Smooth muscle cell (in vitro differentiated cells): ENCODE measurements at regions not wholly inside any gene's neighbourhood (a gene's known extent, or its start where the extent isn't known, plus 50 kb on each side); places are given as distances from the start of the nearest gene placed in this dataset.

Experiments used
- DNase-seq: peaks from one replicate; lab custom pipeline; 2025; ENCODE audit not compliant: unreplicated experiment; lab: John Stamatoyannopoulos, UW
- H2AFZ ChIP-seq: fragments of 200-600 bp; sonication (generic); 2 replicates; pipeline ENCODE4 v1.6.0; 2016; ENCODE audit warnings: antibody characterized with exemption, low read depth, mild to moderate bottlenecking
- H3F3A ChIP-seq: fragments of 200-600 bp; sonication (generic); 2 replicates; pipeline ENCODE4 v1.6.0; 2017; ENCODE audit warnings: antibody characterized with exemption, low read depth
- H3K27ac ChIP-seq: fragments of 200-600 bp; sonication (generic); 2 replicates; pipeline ENCODE4 v1.5.1; 2016; ENCODE audit warnings: low read depth, mild to moderate bottlenecking
- H3K27me3 ChIP-seq: fragments of 200-600 bp; sonication (generic); 2 replicates; pipeline ENCODE4 v1.6.1; 2016; ENCODE audit warnings: low read depth, mild to moderate bottlenecking
- H3K36me3 ChIP-seq: fragments of 200-600 bp; sonication (generic); 2 replicates; pipeline ENCODE4 v1.5.1; 2016; ENCODE audit warnings: low read depth
- H3K4me1 ChIP-seq: fragments of 200-600 bp; sonication (generic); 2 replicates; pipeline ENCODE4 v1.5.1; 2016; ENCODE audit warnings: low read depth
- H3K4me2 ChIP-seq: fragments of 200-600 bp; sonication (generic); 2 replicates; pipeline ENCODE4 v1.6.0; 2016; ENCODE audit warnings: mild to moderate bottlenecking
- H3K4me3 ChIP-seq: fragments of 200-600 bp; sonication (generic); 2 replicates; pipeline ENCODE4 v1.5.1; 2016; ENCODE audit warnings: mild to moderate bottlenecking
- H3K79me2 ChIP-seq: fragments of 200-600 bp; sonication (generic); 2 replicates; pipeline ENCODE4 v1.6.0; 2016; ENCODE audit warnings: low read depth, mild to moderate bottlenecking
- H3K9ac ChIP-seq: fragments of 200-600 bp; sonication (generic); 2 replicates; pipeline ENCODE4 v1.6.0; 2016; ENCODE audit warnings: low read depth
- H3K9me3 ChIP-seq: fragments of 200-600 bp; sonication (generic); replicated peaks from 2 replicates; pipeline ENCODE4 v1.5.1; 2016; ENCODE audit warnings: low read depth
- H4K20me1 ChIP-seq: fragments of 200-600 bp; sonication (generic); 2 replicates; pipeline ENCODE4 v1.6.0; 2016; ENCODE audit warnings: low read depth
- WGBS: methylation state at CpG from one replicate; pipeline ENCODE4 v1.1.7; 2016; ENCODE audit warnings: low lambda C conversion rate; 5-methylcytosine and 5-hydroxymethylcytosine counted together
- TF ChIP-seq, protein P1 (sequence below): fragments of 200-600 bp; sonication (generic); IDR thresholded peaks from 2 replicates; pipeline ENCODE4 v1.5.1; 2017; ENCODE audit warnings: borderline replicate concordance, mild to moderate bottlenecking, antibody characterized with exemption; ENCODE audit not compliant: insufficient read depth, poor library complexity, severe bottlenecking

GRCh38 chr4:34138385-34138784 is 2105.9 kb downstream of the ARAP2 start:
- no peak for DNase-seq
- peak overlapping the region; percentile 17 for H2AFZ ChIP-seq
- H3K9ac ChIP-seq: no peak overlapping the region
- no peaks in the 10 kb centered on the region for H3K9me3 ChIP-seq
- H3K4me1 ChIP-seq: no peaks in the 10 kb centered on the region
- 50% methylated on average over 2 of the region's 2 CpGs for WGBS
- no peak overlapping the region for H3K4me2 ChIP-seq
- no peaks in the 10 kb centered on the region for H3K79me2 ChIP-seq
- no peaks in the 10 kb centered on the region for H4K20me1 ChIP-seq
- no peak overlapping the region for H3K27ac ChIP-seq
- no peak overlapping the region for H3K4me3 ChIP-seq
- no peaks in the 10 kb centered on the region for H3K27me3 ChIP-seq
- TF ChIP-seq, protein P1, sequence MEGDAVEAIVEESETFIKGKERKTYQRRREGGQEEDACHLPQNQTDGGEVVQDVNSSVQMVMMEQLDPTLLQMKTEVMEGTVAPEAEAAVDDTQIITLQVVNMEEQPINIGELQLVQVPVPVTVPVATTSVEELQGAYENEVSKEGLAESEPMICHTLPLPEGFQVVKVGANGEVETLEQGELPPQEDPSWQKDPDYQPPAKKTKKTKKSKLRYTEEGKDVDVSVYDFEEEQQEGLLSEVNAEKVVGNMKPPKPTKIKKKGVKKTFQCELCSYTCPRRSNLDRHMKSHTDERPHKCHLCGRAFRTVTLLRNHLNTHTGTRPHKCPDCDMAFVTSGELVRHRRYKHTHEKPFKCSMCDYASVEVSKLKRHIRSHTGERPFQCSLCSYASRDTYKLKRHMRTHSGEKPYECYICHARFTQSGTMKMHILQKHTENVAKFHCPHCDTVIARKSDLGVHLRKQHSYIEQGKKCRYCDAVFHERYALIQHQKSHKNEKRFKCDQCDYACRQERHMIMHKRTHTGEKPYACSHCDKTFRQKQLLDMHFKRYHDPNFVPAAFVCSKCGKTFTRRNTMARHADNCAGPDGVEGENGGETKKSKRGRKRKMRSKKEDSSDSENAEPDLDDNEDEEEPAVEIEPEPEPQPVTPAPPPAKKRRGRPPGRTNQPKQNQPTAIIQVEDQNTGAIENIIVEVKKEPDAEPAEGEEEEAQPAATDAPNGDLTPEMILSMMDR: no peak
- H3F3A ChIP-seq: no peaks in the 10 kb centered on the region
- H3K36me3 ChIP-seq: no peaks in the 10 kb centered on the region

DNA sequence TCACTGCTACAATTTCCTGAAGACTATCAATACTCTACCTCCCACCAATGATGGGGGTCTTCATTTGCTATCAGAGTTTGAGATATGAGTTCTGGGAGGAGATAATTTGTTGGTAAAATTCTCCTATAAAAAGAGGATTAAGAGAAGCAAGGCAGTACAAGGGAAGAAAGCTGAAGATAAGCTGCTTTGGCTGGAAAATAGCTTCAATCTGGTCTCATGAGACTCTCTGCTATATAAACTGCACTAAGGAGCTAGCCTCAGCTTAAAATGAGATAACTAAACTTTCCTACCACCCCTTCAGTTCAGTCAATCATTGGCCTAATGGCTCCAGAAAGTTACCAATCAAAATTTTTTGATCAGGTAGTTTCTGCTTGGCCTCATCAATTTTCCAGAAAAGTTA is 2105.0 kb downstream of the ARAP2 start:
- Histone ChIP-seq H3K79me2 (no peaks in the 10 kb centered on the region), H3K27ac (no peak overlapping the region), H4K20me1 (no peaks in the 10 kb centered on the region), H3K9ac (no peak overlapping the region), H3K4me2 (no peak overlapping the region), H3K27me3 (no peaks in the 10 kb centered on the region), H3K4me1 (no peaks in the 10 kb centered on the region), H3K9me3 (no peaks in the 10 kb centered on the region), H2AFZ (peak overlapping the region; percentile 1), H3F3A (no peaks in the 10 kb centered on the region), H3K4me3 (no peak overlapping the region), H3K36me3 (no peaks in the 10 kb centered on the region)
- no peak for DNase-seq
- TF ChIP-seq, protein P1: no peak

- Histone ChIP-seq H3K79me2 (no peaks in the 10 kb centered on the region), H3K4me3 (no peak overlapping the region), H4K20me1 (no peaks in the 10 kb centered on the region), H3K27me3 (no peaks in the 10 kb centered on the region), H3K4me1 (no peaks in the 10 kb centered on the region), H3K27ac (no peak overlapping the region), H3F3A (no peaks in the 10 kb centered on the region), H3K9me3 (no peaks in the 10 kb centered on the region), H3K36me3 (no peaks in the 10 kb centered on the region), H2AFZ (no peak overlapping the region), H3K9ac (no peak overlapping the region), H3K4me2 (no peak overlapping the region)
- 88% methylated on average over 2 of the region's 2 CpGs for WGBS
- TF ChIP-seq, protein P1: no peak
- DNase-seq: no peak
Observed at GRCh38 chr4:34148322-34148908, 2095.9 kb downstream of the ARAP2 start.

- Histone ChIP-seq H3K27ac (no peak overlapping the region), H3K4me1 (no peaks in the 10 kb centered on the region), H3K9me3 (peaks cover 6% of the 10 kb centered on the region), H3K4me2 (no peak overlapping the region), H3K9ac (no peak overlapping the region), H3K27me3 (no peaks in the 10 kb centered on the region), H4K20me1 (no peaks in the 10 kb centered on the region), H3K36me3 (no peaks in the 10 kb centered on the region), H3F3A (no peaks in the 10 kb centered on the region), H3K79me2 (no peaks in the 10 kb centered on the region), H3K4me3 (no peak overlapping the region), H2AFZ (no peak overlapping the region)
- TF ChIP-seq, protein P1: no peak
- no peak for DNase-seq
Observed at GRCh38 chr4:34157547-34157946, 2086.8 kb downstream of the ARAP2 start.
